HG02588 (cell line): ENCODE measurements at regions not wholly inside any gene's neighbourhood (a gene's known extent, or its start where the extent isn't known, plus 50 kb on each side); places are given as distances from the start of the nearest gene placed in this dataset.

Experiments
- ATAC-seq: cut with Tn5 transposase; IDR thresholded peaks from one replicate; pipeline ENCODE4 v1.9.1; 2021; ENCODE audit warnings: mild to moderate bottlenecking, moderate library complexity; ENCODE audit not compliant: unreplicated experiment

- ATAC-seq, result no peak
Observed at GRCh38 chr20:22374678-22375590, 209.4 kb downstream of the FOXA2 start.

- ATAC-seq, result no peak
Observed at GRCh38 chr20:22374066-22374465, 210.3 kb downstream of the FOXA2 start.

GRCh38 chr20:22373164-22373895, 211.0 kb downstream of the FOXA2 start:
- ATAC-seq, result no peak

- ATAC-seq, result no peak
Observed at GRCh38 chr20:22371843-22372242, 212.5 kb downstream of the FOXA2 start.

GRCh38 chr20:22370137-22370536, 214.2 kb downstream of the FOXA2 start:
- no peak for ATAC-seq

- no peak for ATAC-seq
Observed at GRCh38 chr20:22369100-22369499, 215.3 kb downstream of the FOXA2 start.

GRCh38 chr20:22368235-22368634, 216.1 kb downstream of the FOXA2 start:
- no peak for ATAC-seq

GRCh38 chr20:22366631-22367030, 217.7 kb downstream of the FOXA2 start:
- ATAC-seq, result no peak

GRCh38 chr20:22354647-22355046, 229.7 kb downstream of the FOXA2 start:
- no peak for ATAC-seq

GRCh38 chr20:22353586-22353985, 230.8 kb downstream of the FOXA2 start:
- no peak for ATAC-seq

GRCh38 chr20:22352019-22352418, 232.4 kb downstream of the FOXA2 start:
- no peak for ATAC-seq

GRCh38 chr20:22350624-22351023, 233.7 kb downstream of the FOXA2 start:
- no peak for ATAC-seq

- ATAC-seq, result no peak
Observed at GRCh38 chr20:22348010-22348409, 236.4 kb downstream of the FOXA2 start.

GRCh38 chr20:22346716-22347115, 237.7 kb downstream of the FOXA2 start:
- ATAC-seq, result no peak

- ATAC-seq, result no peak
Observed at GRCh38 chr20:22343612-22344011, 240.8 kb downstream of the FOXA2 start.

- ATAC-seq, result no peak
Observed at GRCh38 chr20:22342410-22342809, 242.0 kb downstream of the FOXA2 start.

- ATAC-seq, result no peak
Observed at GRCh38 chr20:22341508-22341907, 242.9 kb downstream of the FOXA2 start.

- ATAC-seq, result no peak
Observed at GRCh38 chr20:22339946-22340345, 244.4 kb downstream of the FOXA2 start.

GRCh38 chr20:22339091-22339881, 245.1 kb downstream of the FOXA2 start:
- ATAC-seq, result no peak

- ATAC-seq, result no peak
Observed at GRCh38 chr20:22338140-22338708, 246.1 kb downstream of the FOXA2 start.

- ATAC-seq, result no peak
Observed at GRCh38 chr20:22335210-22335609, 249.2 kb downstream of the FOXA2 start.
